ENCODE measurements at regions not wholly inside any gene's neighbourhood (a gene's known extent, or its start where the extent isn't known, plus 50 kb on each side); places are given as distances from the start of the nearest gene placed in this dataset.

GRCh38 chr2:223467196-223467595, 135.0 kb downstream of the SCG2 start:
- no peak for DNase-seq

DNA sequence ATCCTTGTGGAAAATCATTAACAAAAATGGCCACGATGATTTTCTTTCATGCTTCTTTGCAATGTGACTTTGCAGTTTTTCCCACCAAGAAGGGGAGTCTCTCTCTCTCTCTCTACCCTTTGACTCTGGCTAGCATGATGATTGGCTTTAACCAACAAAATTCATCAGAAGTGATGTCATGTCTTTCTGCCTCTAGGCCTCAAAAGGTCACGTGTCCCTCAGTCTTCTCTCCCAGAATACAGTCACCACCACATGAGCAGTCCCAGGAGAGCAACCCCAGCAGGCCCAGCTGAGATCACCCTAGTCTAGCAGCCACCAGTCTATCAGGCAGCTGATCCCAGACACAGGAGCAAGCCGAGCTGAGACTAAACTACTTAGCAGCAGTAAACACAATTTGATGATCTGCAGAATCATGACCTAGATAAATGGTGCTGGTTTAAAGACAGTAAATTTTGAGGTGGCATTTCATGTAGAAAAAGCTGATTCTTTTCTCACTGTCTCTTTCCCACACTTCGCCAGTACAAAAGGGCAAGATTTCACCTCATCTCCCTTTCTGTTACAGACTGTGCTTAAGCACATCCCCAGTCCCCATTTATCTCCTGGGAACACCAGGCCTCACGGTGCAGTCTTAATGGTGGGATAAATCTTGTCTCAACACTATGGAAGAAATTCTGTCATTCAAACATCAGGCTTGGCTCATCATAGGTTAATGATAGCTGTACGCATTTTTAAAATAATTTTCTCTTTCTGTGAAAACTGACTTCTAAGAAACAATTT, 132.7 kb downstream of the SCG2 start:
- TF ChIP-seq CTCF (IDR thresholded peaks at IDR 0.05), result no peak

More at GRCh38 chr2:223467196-223467595, 135.0 kb downstream of the SCG2 start:
- Mint-ChIP-seq H3K27me3 (ENCODE audit: insufficient read depth) (no peaks in the 10 kb centered on the region), H3K9me3 (peaks cover 29% of the 10 kb centered on the region), H3K4me3 (no peak overlapping the region), H3K4me1 (ENCODE audit: low read depth) (peaks cover 71% of the 10 kb centered on the region), H3K27ac (no peak overlapping the region), H3K36me3 (ENCODE audit: low read depth) (peaks cover 33% of the 10 kb centered on the region)
- no peak for TF ChIP-seq CTCF (IDR thresholded peaks at IDR 0.05)

DNA sequence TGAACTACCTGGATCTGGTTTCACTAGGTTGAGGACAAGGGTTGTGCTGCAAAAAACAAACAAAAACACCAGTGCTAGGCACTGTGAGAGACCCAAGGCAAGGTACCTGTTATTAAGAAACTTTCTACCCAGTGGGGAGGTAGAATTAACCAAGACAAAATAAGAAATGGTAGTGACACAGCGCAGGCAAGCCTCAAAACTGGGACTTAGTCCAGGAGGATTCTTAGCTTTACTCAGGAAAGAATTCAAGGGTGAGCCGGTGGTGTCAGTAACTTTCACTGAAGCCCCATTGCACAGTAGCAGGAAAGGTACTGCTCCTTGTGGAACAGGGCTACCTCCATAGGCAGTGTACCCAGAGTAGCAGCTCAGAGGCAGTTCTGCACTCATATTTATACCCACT, 131.6 kb downstream of the SCG2 start:
- H3K4me3 Mint-ChIP-seq, result no peak overlapping the region
- H3K36me3 Mint-ChIP-seq (ENCODE audit: low read depth), result peaks cover 9% of the 10 kb centered on the region
- H3K27me3 Mint-ChIP-seq (ENCODE audit: insufficient read depth), result no peaks in the 10 kb centered on the region
- no peak for TF ChIP-seq CTCF (IDR thresholded peaks at IDR 0.05)
- H3K9me3 Mint-ChIP-seq, result peaks cover 5% of the 10 kb centered on the region
- H3K4me1 Mint-ChIP-seq (ENCODE audit: low read depth), result peaks cover 46% of the 10 kb centered on the region
- no peak for DNase-seq
- H3K27ac Mint-ChIP-seq, result no peak overlapping the region

More for the DNA sequence above, 132.7 kb downstream of the SCG2 start:
- Mint-ChIP-seq H3K9me3 (peaks cover 13% of the 10 kb centered on the region), H3K27me3 (ENCODE audit: insufficient read depth) (no peaks in the 10 kb centered on the region), H3K4me3 (no peak overlapping the region), H3K36me3 (ENCODE audit: low read depth) (peaks cover 17% of the 10 kb centered on the region), H3K4me1 (ENCODE audit: low read depth) (peaks cover 58% of the 10 kb centered on the region), H3K27ac (peak overlapping the region; percentile 74)
- peak; percentile 91 for DNase-seq

DNA sequence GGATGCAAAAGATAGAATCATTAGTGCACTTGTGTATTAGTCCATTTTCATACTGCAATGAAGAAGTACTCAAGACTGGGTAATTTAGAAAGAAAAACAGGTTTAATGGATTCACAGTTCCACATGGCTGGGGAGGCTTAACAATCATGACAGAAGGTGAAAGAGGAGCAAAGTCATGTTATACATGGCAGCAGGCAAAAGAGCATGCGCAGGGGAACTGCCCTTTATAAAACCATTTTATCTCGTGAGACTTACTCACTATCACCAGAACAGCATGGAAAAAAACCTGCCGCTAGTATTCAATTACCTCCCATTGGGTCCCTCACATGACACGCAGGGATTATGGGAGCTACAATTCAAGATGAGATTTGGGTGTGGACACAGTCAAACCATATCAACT, 129.4 kb downstream of the SCG2 start:
- no peaks in the 10 kb centered on the region; the same call in 1 of the 2 replicates for H3K27me3 Mint-ChIP-seq (ENCODE audit: insufficient read depth)
- H3K9me3 Mint-ChIP-seq, result peaks cover 4% of the 10 kb centered on the region; the same call in 1 of the 2 replicates

GRCh38 chr2:223474893-223475292, 127.3 kb downstream of the SCG2 start:
- Mint-ChIP-seq H3K36me3 (ENCODE audit: low read depth) (no peaks in the 10 kb centered on the region), H3K27me3 (ENCODE audit: insufficient read depth) (no peaks in the 10 kb centered on the region; the same call in 1 of the 2 replicates), H3K4me1 (ENCODE audit: low read depth) (peaks cover 20% of the 10 kb centered on the region), H3K27ac (no peak overlapping the region), H3K9me3 (no peaks in the 10 kb centered on the region), H3K4me3 (no peak overlapping the region)
- TF ChIP-seq CTCF (IDR thresholded peaks at IDR 0.05), result no peak
- DNase-seq, result no peak

More for the DNA sequence above, 129.4 kb downstream of the SCG2 start:
- peaks cover 7% of the 10 kb centered on the region for H3K36me3 Mint-ChIP-seq (ENCODE audit: low read depth)
- no peak overlapping the region for H3K27ac Mint-ChIP-seq
- H3K4me3 Mint-ChIP-seq, result no peak overlapping the region
- TF ChIP-seq CTCF (IDR thresholded peaks at IDR 0.05), result no peak
- H3K4me1 Mint-ChIP-seq (ENCODE audit: low read depth), result peaks cover 39% of the 10 kb centered on the region
- no peak for DNase-seq

Measured in HFFc6 (cell line).